ENCODE measurements at regions not wholly inside any gene's neighbourhood (a gene's known extent, or its start where the extent isn't known, plus 50 kb on each side); places are given as distances from the start of the nearest gene placed in this dataset.
A peak's percentile ranks its signal among the peaks of the same experiment; 100 is the strongest.

GRCh38 chr5:34485768-34486030 lies 170.4 kb upstream of the RAI14 start:
- peaks cover 23% of the 10 kb centered on the region for H3K4me1 ChIP-seq (ENCODE audit: control insufficient read depth, insufficient read depth, low read length)
- no peaks in the 10 kb centered on the region for H3K36me3 ChIP-seq (ENCODE audit: control insufficient read depth in 2 of 2, insufficient read depth in 2 of 2, low read length in 2 of 2)
- H3K4me3 ChIP-seq (ENCODE audit: low read length in 2 of 2) = no peak overlapping the region
- H3K9me3 ChIP-seq (ENCODE audit: control insufficient read depth in 2 of 2, low read length in 2 of 2) = no peaks in the 10 kb centered on the region
- no peaks in the 10 kb centered on the region for H3K27me3 ChIP-seq (ENCODE audit: control insufficient read depth in 1 of 2, insufficient read depth in 2 of 2, low read length in 2 of 2)
- H3K9ac ChIP-seq (ENCODE audit: low read length in 2 of 2) = peak overlapping the region in 1 of 2 donors; percentile 66
- peak overlapping the region; percentile 49 for H3K27ac ChIP-seq (ENCODE audit: low read length)

- Histone ChIP-seq H3K4me1 (ENCODE audit: control insufficient read depth, insufficient read depth, low read length) (peaks cover 29% of the 10 kb centered on the region), H3K9ac (ENCODE audit: low read length in 2 of 2) (peak overlapping the region in 1 of 2 donors; percentile 66), H3K4me3 (ENCODE audit: low read length in 2 of 2) (no peak overlapping the region), H3K9me3 (ENCODE audit: control insufficient read depth in 2 of 2, low read length in 2 of 2) (no peaks in the 10 kb centered on the region), H3K27me3 (ENCODE audit: control insufficient read depth in 1 of 2, insufficient read depth in 2 of 2, low read length in 2 of 2) (no peaks in the 10 kb centered on the region), H3K36me3 (ENCODE audit: control insufficient read depth in 2 of 2, insufficient read depth in 2 of 2, low read length in 2 of 2) (no peaks in the 10 kb centered on the region), H3K27ac (ENCODE audit: low read length) (peak overlapping the region; percentile 49)
Measured at GRCh38 chr5:34486160-34486848, 169.8 kb upstream of the RAI14 start.

GRCh38 chr5:34486849-34487158 lies 169.3 kb upstream of the RAI14 start:
- Histone ChIP-seq H3K9me3 (ENCODE audit: control insufficient read depth in 2 of 2, low read length in 2 of 2) (no peaks in the 10 kb centered on the region), H3K27me3 (ENCODE audit: control insufficient read depth in 1 of 2, insufficient read depth in 2 of 2, low read length in 2 of 2) (no peaks in the 10 kb centered on the region), H3K9ac (ENCODE audit: low read length in 2 of 2) (no peak overlapping the region), H3K36me3 (ENCODE audit: control insufficient read depth in 2 of 2, insufficient read depth in 2 of 2, low read length in 2 of 2) (no peaks in the 10 kb centered on the region), H3K27ac (ENCODE audit: low read length) (peak overlapping the region; percentile 66), H3K4me3 (ENCODE audit: low read length in 2 of 2) (no peak overlapping the region), H3K4me1 (ENCODE audit: control insufficient read depth, insufficient read depth, low read length) (peaks cover 34% of the 10 kb centered on the region)

GRCh38 chr5:34487159-34487879 lies 168.8 kb upstream of the RAI14 start:
- Histone ChIP-seq H3K36me3 (ENCODE audit: control insufficient read depth in 2 of 2, insufficient read depth in 2 of 2, low read length in 2 of 2) (no peaks in the 10 kb centered on the region), H3K27ac (ENCODE audit: low read length) (peak overlapping the region; percentile 66), H3K4me3 (ENCODE audit: low read length in 2 of 2) (no peak overlapping the region), H3K9ac (ENCODE audit: low read length in 2 of 2) (no peak overlapping the region), H3K9me3 (ENCODE audit: control insufficient read depth in 2 of 2, low read length in 2 of 2) (no peaks in the 10 kb centered on the region), H3K27me3 (ENCODE audit: control insufficient read depth in 1 of 2, insufficient read depth in 2 of 2, low read length in 2 of 2) (no peaks in the 10 kb centered on the region), H3K4me1 (ENCODE audit: control insufficient read depth, insufficient read depth, low read length) (peaks cover 35% of the 10 kb centered on the region)

- Histone ChIP-seq H3K27me3 (ENCODE audit: control insufficient read depth in 1 of 2, insufficient read depth in 2 of 2, low read length in 2 of 2) (no peaks in the 10 kb centered on the region), H3K27ac (ENCODE audit: low read length) (peak overlapping the region; percentile 66), H3K36me3 (ENCODE audit: control insufficient read depth in 2 of 2, insufficient read depth in 2 of 2, low read length in 2 of 2) (no peaks in the 10 kb centered on the region), H3K9ac (ENCODE audit: low read length in 2 of 2) (no peak overlapping the region), H3K4me3 (ENCODE audit: low read length in 2 of 2) (no peak overlapping the region), H3K9me3 (ENCODE audit: control insufficient read depth in 2 of 2, low read length in 2 of 2) (no peaks in the 10 kb centered on the region), H3K4me1 (ENCODE audit: control insufficient read depth, insufficient read depth, low read length) (peaks cover 35% of the 10 kb centered on the region)
Measured at GRCh38 chr5:34487956-34488355, 168.2 kb upstream of the RAI14 start.

- H3K36me3 ChIP-seq (ENCODE audit: control insufficient read depth in 2 of 2, insufficient read depth in 2 of 2, low read length in 2 of 2) = no peaks in the 10 kb centered on the region
- no peak overlapping the region for H3K27ac ChIP-seq (ENCODE audit: low read length)
- no peaks in the 10 kb centered on the region for H3K27me3 ChIP-seq (ENCODE audit: control insufficient read depth in 1 of 2, insufficient read depth in 2 of 2, low read length in 2 of 2)
Measured at GRCh38 chr5:34488984-34489383, 167.1 kb upstream of the RAI14 start.

GRCh38 chr5:34490506-34491250 lies 165.4 kb upstream of the RAI14 start:
- Histone ChIP-seq H3K27ac (ENCODE audit: low read length) (peak overlapping the region; percentile 49), H3K27me3 (ENCODE audit: control insufficient read depth in 1 of 2, insufficient read depth in 2 of 2, low read length in 2 of 2) (no peaks in the 10 kb centered on the region), H3K9ac (ENCODE audit: low read length in 2 of 2) (peak overlapping the region in 1 of 2 donors; percentile 13), H3K36me3 (ENCODE audit: control insufficient read depth in 2 of 2, insufficient read depth in 2 of 2, low read length in 2 of 2) (no peaks in the 10 kb centered on the region), H3K9me3 (ENCODE audit: control insufficient read depth in 2 of 2, low read length in 2 of 2) (peaks cover 0 to 4% of the 10 kb centered on the region in 2 donors), H3K4me1 (ENCODE audit: control insufficient read depth, insufficient read depth, low read length) (peaks cover 33% of the 10 kb centered on the region), H3K4me3 (ENCODE audit: low read length in 2 of 2) (no peak overlapping the region)

More at GRCh38 chr5:34488984-34489383, 167.1 kb upstream of the RAI14 start:
- Histone ChIP-seq H3K4me1 (ENCODE audit: control insufficient read depth, insufficient read depth, low read length) (peaks cover 35% of the 10 kb centered on the region), H3K4me3 (ENCODE audit: low read length in 2 of 2) (no peak overlapping the region), H3K9ac (ENCODE audit: low read length in 2 of 2) (no peak overlapping the region), H3K9me3 (ENCODE audit: control insufficient read depth in 2 of 2, low read length in 2 of 2) (no peaks in the 10 kb centered on the region)

- Histone ChIP-seq H3K27me3 (ENCODE audit: control insufficient read depth in 1 of 2, insufficient read depth in 2 of 2, low read length in 2 of 2) (no peaks in the 10 kb centered on the region), H3K27ac (ENCODE audit: low read length) (peak overlapping the region; percentile 49), H3K4me1 (ENCODE audit: control insufficient read depth, insufficient read depth, low read length) (peaks cover 34% of the 10 kb centered on the region), H3K4me3 (ENCODE audit: low read length in 2 of 2) (no peak overlapping the region), H3K9ac (ENCODE audit: low read length in 2 of 2) (peak overlapping the region in 1 of 2 donors; percentile 13), H3K9me3 (ENCODE audit: control insufficient read depth in 2 of 2, low read length in 2 of 2) (peaks cover 0 to 4% of the 10 kb centered on the region in 2 donors), H3K36me3 (ENCODE audit: control insufficient read depth in 2 of 2, insufficient read depth in 2 of 2, low read length in 2 of 2) (no peaks in the 10 kb centered on the region)
Measured at GRCh38 chr5:34491251-34491620, 164.9 kb upstream of the RAI14 start.

- peaks cover 0 to 4% of the 10 kb centered on the region in 2 donors for H3K9me3 ChIP-seq (ENCODE audit: control insufficient read depth in 2 of 2, low read length in 2 of 2)
- H3K36me3 ChIP-seq (ENCODE audit: control insufficient read depth in 2 of 2, insufficient read depth in 2 of 2, low read length in 2 of 2) = no peaks in the 10 kb centered on the region
- H3K27me3 ChIP-seq (ENCODE audit: control insufficient read depth in 1 of 2, insufficient read depth in 2 of 2, low read length in 2 of 2) = no peaks in the 10 kb centered on the region
- H3K4me1 ChIP-seq (ENCODE audit: control insufficient read depth, insufficient read depth, low read length) = peaks cover 43% of the 10 kb centered on the region
- H3K4me3 ChIP-seq (ENCODE audit: low read length in 2 of 2) = no peak overlapping the region
- H3K9ac ChIP-seq (ENCODE audit: low read length in 2 of 2) = no peak overlapping the region
- H3K27ac ChIP-seq (ENCODE audit: low read length) = no peak overlapping the region
Measured at GRCh38 chr5:34494111-34494755, 161.9 kb upstream of the RAI14 start.

GRCh38 chr5:34495178-34495577 lies 160.9 kb upstream of the RAI14 start:
- Histone ChIP-seq H3K27ac (ENCODE audit: low read length) (no peak overlapping the region), H3K4me1 (ENCODE audit: control insufficient read depth, insufficient read depth, low read length) (peaks cover 50% of the 10 kb centered on the region)

More at GRCh38 chr5:34495178-34495577, 160.9 kb upstream of the RAI14 start:
- Histone ChIP-seq H3K9ac (ENCODE audit: low read length in 2 of 2) (no peak overlapping the region), H3K9me3 (ENCODE audit: control insufficient read depth in 2 of 2, low read length in 2 of 2) (peaks cover 0 to 4% of the 10 kb centered on the region in 2 donors), H3K27me3 (ENCODE audit: control insufficient read depth in 1 of 2, insufficient read depth in 2 of 2, low read length in 2 of 2) (no peaks in the 10 kb centered on the region), H3K4me3 (ENCODE audit: low read length in 2 of 2) (no peak overlapping the region), H3K36me3 (ENCODE audit: control insufficient read depth in 2 of 2, insufficient read depth in 2 of 2, low read length in 2 of 2) (no peaks in the 10 kb centered on the region)
